Stimulated activated CD8-positive, alpha-beta memory T cell treated with anti-CD3 and anti-CD28 coated beads, Interleukin-7, amount 100 ng/mL, for 48 hours (primary cell): ENCODE measurements at regions not wholly inside any gene's neighbourhood (a gene's known extent, or its start where the extent isn't known, plus 50 kb on each side); places are given as distances from the start of the nearest gene placed in this dataset.

Experiments
- DNase-seq, 2 donors: peaks; one replicate each; pipeline ENCODE4 v3.0.0-alpha.2; 2020; ENCODE audit warnings: low read depth in 1 of 2; ENCODE audit errors: extremely low read depth in 1 of 2

DNA sequence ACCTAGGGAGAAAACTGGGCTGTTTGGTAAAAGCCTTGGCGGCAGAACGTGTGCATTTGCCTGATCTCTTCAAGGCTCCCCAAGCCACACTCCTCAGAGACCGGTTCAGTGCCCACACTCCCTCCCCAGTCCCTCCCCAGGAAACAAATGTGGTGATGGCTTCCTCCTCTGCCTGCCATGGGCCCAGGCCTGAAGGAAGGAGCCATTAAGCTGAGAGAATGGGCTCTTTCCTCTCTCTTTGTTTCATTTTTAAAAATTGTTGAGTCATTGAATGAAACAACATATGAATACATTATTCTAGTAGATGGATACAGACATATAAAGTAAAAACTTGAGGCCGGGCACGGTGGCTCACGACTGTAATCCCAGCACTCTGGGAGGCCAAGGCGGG, 50.6 kb upstream of the YWHAQ start:
- DNase-seq: no peak

DNA sequence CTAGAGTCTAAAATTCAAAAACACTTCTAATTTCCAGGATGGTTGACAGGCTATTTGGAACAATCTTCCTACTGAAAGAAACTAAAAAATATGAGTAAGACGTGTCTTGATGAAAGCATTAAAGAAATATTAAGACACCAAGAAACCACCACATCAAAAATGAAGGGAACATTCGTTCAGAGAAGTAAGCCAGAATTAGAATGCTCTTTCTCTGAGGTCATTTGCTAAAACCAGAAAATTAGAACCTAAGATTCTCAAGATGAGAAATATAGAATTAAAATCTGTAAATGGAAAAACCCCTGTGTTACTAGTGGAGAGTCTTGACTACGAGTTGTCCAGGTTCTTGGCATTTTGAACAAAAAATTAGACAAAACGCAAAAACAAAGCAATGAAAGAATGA, 54.8 kb upstream of the YWHAQ start:
- DNase-seq: no peak

DNA sequence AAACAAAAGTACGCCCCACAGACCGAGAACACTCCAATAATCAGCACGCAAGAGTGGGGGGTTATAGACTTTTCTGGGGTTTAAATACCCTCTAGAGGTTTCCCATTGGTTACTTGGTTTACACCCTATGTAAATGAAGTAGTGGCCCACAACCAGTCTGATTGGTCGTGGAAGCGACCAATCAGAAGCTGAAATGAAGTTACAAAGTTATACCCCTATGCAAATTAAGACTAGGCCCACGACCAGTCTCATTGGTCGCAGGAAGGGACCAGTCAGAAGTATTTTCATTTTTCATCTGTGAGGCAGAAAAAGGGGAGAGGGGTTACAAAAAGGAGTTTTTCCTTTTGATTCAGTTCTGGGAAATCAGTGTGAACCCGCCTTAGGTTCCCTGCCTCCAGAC, 55.3 kb upstream of the YWHAQ start:
- no peak for DNase-seq

DNA sequence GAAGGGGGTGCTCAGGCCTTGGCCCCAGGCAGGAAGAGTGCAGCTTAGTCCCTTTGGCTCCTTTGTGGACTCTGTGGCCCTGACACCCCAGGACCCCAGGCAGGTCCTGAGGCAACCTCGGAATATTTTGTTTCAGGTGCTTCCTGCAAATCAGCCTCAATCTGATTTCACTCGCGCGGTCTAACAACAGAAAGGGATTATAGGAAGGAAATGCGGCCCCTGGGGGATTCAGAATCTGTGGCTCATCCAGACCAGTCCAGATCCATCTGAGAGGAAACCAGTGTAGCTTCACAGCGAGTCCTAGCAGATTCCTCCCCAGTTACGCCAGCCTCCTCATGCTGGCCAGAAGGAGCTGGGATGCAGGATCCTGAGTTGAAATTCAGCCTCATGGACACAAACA, 59.5 kb upstream of the YWHAQ start:
- no peak for DNase-seq

DNA sequence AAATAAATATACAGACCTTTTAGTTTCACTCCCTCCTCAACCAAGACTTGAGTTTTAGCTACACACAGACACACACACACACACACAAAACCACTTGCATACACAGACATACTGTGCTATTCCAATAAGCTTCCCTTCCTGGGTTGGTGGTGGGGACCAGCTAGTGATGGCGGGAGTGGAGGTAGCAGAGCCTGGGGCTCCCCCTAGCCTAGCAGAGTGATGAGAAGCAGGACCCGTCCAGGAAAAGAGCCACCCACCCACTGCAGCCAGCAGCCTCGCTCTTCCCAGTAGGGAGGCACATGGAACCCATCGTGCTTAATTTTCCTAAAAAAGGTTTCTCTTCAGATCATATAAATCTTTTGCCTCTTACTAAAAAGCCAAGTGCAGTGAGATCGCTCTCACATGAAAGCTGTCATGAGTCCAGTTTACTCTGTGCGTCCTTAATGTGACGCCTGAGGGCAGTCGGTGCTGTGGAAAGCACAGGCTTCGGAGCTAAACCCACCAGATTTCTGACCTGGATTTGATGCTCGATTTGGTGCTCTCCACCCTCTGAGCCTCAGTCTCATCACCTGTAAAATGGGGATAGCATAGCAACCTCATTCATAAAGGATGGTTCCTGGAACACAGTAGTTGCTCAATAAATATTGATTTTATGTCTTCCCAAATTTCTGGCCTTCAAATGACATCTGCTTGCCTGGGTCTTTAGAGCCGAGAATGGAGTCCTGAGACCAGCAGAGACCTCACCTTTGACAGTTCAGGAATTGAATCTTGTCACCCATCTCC, 60.1 kb upstream of the YWHAQ start:
- no peak for DNase-seq

DNA sequence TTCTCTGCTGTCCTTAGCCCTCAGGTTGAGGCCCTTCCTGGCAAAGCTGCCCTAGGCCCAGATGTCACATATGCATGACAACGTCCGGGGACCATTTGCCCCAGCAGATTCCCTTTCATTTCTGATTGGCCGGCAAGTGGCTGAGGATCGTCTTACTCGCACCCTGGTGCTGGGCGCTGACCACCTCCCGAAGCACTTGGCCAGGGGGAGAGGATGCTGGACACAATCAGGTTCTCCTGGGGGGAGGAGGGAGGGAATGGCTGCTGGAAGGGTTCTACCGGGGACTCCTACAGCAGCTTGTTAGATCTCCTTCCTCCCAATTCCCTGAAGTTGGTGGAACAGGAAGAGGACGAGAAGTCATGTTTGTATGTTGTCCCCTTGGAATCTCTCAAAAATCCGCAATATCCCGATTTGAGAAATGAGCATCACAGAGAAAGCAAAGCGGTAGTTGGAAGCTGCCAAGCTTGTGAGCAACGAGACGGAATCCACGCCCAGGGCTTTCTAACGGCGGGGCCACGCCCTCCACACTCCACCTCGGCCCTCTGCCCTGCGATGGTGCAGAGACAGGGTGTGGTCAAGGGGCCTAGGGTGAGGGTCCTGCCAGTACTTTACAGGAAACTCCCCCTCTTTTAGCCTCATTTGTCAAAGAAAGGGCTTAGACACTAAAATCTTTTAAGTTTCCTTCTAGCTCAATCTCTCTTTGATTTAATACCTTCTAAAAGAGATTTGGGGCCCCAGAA, 61.8 kb upstream of the YWHAQ start:
- no peak for DNase-seq

DNA sequence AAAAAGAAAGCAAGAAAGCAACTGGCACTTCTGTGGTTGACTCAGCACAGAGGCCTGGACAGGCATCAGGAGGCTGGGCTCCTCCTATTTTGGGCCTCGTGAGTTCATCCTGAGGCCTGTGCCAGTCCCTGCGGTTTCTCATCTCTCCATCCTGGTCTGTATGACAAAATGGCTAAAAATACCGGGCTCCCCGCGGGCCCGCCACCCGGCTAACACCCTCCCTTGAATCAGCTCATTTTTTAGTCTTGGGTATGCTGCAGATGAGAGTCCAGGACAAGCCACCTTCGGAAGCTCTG, 62.3 kb upstream of the YWHAQ start:
- DNase-seq: no peak

DNA sequence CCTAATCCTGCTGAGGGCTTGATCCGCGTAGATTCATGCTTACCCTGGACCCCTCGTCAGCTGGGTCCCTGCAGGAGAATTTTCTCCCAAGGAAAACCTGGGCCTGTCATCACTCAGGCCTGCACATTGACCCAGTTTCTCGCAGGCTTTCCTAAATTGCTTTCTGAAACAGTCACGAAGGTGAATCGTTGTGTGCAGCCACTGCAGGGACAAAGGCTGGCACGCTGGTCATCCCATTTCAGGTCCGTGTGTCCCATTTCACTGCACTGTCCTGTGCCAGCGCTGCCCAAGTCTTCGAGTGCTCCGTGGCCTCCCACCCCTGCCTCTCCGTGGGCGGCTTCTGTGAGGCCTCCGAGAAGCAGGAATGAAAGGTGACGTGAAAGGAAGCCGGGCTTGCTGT, 62.8 kb upstream of the YWHAQ start:
- no peak for DNase-seq

DNA sequence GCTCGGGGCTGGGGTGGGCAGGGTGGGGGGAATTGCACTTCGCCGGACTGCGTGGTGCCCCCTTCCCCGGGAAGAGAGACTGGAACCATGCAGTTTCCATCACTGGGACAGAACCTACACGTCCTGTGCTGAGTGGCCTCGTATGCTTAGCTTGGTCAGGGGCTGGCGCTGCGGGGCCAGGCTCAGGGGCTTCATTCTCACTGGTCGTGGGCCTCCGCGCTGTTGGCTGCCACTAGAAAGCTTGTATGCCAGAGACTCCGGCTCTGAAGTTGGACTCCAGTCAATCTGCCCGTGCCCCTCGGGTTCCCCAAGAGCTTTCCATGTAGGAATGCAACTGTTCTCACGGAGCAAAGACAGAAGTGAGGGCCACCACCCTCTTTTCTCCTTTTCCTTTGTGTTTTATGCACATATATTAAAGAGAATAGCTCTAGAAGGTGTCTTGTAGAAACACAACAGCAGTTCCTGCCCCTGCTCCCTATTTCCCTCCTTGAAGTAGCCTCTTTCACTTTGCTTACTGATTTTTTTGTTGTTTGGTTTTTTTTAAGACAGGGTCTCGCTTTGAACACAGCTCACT, 64.0 kb upstream of the YWHAQ start:
- DNase-seq: no peak

DNA sequence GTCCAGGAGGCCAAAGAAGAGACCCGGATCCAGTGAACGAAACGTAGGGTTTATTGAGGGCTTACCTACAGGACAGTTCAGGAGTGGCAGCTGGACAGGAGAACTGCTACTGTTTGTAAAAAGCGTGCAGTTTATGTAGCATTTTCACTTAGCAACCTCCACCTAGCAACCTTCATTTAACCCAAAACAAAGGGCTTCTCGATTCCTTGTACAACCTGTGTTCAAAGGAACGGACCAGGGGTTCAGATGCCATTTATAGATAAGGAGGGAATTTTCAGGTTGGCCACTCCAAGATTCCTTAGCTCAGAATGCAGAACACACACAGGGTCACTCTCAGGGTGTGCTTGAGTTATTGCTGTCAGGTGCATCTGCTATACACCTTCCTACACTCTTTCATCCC, 65.1 kb upstream of the YWHAQ start:
- DNase-seq: no peak

DNA sequence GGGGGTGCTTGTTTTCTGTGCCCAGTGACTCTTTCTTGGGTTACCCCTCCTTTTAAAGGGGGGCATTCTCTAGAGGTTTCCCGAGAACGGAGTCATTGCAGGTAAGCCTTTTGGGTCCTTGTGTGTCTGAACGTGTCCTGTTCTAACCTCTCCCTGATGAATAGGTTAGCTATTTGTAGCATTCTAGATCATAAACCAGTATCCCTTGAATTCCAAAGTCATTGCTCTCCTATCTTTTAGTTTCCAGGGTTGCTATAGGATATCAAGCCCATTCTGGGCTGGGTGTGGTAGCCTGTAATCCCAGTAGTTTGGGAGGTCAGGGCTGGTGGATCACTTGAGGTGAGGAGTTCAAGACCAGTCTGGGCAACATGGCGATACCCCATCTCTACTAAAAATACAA, 65.9 kb upstream of the YWHAQ start:
- no peak for DNase-seq

DNA sequence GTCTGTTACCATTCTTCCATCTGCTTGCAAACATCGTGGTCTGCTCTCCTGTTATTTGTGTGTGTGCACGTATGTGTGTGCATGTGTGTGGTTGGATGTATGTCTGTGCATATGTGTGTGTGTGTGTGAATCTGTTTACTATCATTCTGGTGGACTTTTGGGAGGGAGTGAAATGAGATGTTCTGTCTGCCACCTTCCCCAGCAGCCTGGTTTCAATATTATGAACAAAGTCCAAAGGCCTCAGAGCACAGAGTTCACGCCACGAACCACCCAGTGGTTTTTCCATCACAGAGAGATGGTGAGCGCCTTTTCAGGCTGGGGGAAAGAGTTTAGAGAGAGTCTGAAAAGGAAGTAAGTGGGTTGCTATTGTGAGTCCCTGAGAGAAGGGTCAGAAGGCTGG, 67.1 kb upstream of the YWHAQ start:
- DNase-seq: no peak

DNA sequence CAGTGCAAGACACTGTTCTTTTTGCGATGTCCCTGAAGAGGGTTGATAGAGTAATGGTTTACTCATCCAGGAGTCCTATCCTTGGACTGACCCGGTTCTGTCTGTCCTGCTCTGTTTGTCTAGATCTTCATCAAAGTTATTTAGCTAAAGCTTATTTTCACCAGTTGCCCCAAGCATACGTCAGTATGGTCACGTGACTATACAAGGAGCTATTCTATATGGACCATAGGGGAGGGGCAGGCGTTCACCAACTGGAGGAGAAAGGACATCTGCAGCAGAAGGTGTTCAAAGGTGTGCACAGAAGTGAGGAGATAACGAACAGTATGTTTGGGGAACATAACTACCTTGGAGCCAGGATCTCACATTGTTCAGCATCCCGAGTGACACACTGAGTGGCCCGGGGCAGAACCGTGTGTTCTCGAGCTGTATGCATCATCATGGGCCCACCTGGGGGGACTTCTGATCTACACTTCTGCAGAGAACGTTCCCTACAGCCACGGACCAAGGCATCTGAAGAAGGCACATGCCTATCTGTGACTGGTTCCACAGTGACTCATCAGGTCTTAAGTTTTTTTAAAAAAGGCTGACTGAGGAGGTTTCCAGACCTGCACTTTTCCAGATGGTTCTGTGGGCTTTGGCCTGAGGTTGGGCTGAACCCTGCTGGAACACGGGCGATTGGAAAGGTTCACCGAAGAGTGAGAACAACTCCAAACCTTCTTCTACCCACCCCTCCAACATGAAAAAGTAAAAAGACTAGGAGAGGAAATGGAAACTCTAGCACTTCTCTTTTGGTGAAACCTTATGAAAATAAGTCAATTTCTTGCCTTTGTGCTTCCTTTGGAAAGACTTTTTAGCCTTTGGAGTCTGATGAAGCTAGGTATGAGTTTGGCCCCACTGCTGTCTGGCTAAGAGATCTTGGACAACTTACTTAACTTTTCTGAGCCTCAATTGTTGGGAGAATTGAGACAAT, 68.6 kb upstream of the YWHAQ start:
- no peak for DNase-seq

DNA sequence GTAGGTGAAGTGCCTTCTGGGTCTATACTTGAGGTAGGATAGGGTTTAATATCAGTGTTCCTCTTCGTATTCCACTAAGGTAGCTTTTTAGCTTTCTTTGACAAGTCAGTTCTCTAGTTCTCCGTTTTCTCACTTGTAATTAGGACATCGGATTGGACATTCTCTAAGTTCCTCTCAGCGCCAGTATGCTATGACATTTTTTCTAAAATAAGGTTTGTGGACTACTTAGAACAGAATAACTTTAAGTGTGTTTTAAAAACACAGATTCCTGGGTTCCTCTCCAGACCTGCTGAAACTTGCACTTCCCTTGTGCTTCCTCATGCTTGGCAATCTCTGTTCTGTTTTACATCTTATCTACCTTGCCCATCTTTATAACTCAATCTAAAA, 69.3 kb upstream of the YWHAQ start:
- DNase-seq: no peak

DNA sequence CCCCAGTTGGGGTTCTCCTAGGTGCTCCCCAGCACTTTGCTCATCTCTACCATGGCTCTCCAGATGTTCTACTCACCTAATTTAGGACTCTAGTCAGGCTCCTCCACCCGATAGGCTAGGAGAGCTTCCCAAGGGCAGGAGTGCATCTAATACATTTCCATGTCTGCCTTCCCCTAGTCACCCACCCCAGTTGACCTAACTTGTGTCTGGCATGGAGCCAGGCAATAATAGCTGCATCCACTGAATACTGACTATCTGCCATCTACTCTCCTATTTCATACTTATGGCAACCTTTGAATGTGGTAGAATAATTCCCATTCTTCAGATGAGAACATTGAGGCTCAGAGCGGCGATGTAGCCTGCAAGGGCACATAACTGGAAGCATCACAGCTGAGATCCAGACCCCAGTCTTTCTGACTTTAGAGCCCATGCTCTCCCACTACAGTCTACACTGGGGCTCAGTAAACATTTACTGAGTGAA, 71.8 kb upstream of the YWHAQ start:
- DNase-seq: no peak

DNA sequence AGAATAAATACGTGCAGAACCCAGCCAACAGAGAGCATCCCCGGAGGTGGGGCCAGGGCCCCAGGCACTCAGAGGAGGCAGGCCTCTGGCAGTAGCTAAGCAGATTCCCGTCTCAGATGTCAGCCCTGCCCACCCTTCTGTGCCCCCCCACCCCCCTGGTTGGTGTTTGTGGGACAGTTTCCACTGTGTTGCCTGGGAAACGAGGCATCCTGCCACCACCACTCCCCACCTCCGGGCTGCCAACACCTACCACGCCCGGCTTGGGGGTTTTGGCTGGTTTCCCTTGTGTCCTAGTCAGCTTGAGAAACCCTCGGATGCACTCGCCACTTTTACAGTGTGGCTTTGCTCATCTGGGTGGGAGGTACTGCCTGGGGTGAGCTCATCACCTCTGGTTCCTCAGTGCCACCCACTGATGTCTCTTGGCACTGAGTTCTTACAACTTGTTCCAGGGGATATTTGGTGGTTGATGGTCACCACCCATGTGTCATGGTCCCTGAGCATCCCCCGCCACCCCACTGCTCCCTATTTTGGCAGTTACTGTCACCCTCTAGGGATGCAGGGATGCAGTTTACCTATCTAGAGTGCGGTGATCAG, 72.4 kb upstream of the YWHAQ start:
- DNase-seq: peak; percentile 76 to 93

DNA sequence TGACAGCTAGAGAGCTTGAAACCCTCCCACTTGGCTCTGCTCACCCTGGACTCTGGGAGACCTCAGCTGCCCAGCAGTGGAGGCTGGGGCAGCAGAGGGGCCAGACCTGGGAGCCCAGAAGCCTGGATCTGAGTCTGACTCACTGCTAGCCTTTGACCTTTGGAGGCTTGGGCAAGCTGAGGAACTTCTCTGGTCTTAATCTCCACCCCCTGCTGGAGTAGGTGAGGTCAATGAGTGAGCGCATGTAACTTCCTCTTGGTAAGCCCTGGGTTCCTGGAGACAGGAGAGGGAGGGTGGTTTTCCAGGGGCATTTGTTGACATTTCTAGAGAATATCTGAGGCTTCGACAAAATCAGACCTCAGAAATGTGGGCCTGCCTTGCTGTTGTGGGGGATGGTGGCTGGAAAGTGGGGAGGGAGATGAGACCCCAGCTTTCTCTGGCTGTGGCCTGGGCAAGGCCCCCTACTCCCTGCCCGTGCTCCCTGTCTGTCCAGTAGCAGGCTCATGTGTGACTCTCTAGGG, 73.0 kb upstream of the YWHAQ start:
- no peak for DNase-seq

DNA sequence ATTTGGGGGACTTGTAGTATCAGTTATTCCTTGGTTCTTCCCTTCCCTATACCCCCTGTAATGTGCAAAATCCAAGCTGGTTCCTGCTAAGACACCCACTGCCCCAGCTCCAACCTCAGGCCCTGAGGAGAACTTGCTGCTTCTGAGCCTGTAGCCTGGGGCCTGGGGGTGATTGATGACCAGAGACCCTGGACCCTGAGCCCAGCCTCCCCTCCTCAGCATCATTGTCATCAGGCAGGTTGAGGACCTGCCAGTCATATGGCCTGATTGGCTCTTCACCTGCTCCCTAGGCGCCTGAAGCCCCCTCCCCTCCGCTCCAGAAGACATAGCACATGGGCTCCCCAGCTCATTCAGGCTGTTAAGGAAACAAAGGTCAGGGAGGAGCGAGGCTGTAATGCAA, 73.8 kb upstream of the YWHAQ start:
- no peak for DNase-seq

DNA sequence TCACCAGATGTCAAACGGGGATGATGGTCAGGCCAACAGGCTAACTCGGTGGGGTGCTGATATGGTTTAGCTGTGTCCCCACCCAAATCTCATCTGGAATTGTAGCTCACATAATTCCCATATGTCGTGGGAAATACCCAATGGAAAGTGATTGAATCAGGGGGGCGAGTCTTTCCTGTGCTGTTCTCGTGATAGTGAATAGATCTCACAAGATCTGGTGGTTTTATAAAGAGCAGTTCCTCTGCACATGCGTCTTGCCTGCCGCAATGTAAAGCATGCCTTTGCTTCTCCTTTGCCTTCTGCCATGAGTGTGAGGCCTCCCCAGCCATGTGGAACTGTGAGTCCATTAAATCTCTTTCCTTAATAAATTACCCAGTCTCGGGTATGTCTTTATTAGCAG, 74.4 kb upstream of the YWHAQ start:
- no peak for DNase-seq

DNA sequence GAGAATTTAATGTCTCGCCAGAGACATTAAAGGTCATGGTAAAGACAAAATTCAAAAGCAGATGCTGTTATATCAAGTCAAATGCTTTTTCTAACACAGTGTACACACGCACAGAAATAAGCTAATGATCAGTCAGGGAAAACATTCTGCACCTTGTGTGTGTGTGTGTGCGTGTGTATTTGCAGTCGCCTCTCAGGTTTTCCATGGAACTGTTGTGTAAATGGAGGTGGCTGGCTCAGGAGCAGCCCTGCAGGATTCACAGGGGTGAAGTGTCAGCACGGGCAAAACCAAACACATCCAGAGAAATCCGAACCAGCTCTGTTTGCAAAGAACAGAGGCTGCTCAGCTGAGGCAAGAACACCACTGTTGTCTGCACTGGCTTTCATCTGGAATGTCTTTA, 76.2 kb upstream of the YWHAQ start:
- DNase-seq: no peak
